CD4-positive, CD25-positive, alpha-beta regulatory T cell (primary cell): ENCODE measurements at regions not wholly inside any gene's neighbourhood (a gene's known extent, or its start where the extent isn't known, plus 50 kb on each side); places are given as distances from the start of the nearest gene placed in this dataset.

Experiments used
- ATAC-seq, 2 donors: fragments of 150-1000 bp; cut with Tn5 transposase; one replicate each; pipeline ENCODE4 v1.10.0; 2021; ENCODE audit warnings: low read depth in 2 of 2, moderate number of reproducible peaks in 2 of 2, moderate library complexity in 1 of 2
- DNase-seq, 3 donors: peaks; one replicate each; pipeline versions ENCODE4 v3.0.0 to v3.0.0-alpha.2; 2012 to 2022; ENCODE audit warnings: mixed read lengths in 1 of 3
- H3K27ac ChIP-seq: one replicate; pipeline ENCODE4 v1.7.0; 2013; ENCODE audit warnings: mild to moderate bottlenecking, low read length; ENCODE audit not compliant: insufficient read depth, poor library complexity, severe bottlenecking
- H3K27me3 ChIP-seq: one replicate; pipeline ENCODE4 v1.7.0; 2013; ENCODE audit warnings: low read length; ENCODE audit not compliant: control insufficient read depth, insufficient read depth
- H3K36me3 ChIP-seq: one replicate; pipeline ENCODE4 v1.7.0; 2013; ENCODE audit warnings: mild to moderate bottlenecking, low read length, moderate library complexity; ENCODE audit not compliant: control insufficient read depth, insufficient read depth
- H3K4me1 ChIP-seq: 2 replicates; pipeline ENCODE4 v1.7.0; 2013; ENCODE audit warnings: mild to moderate bottlenecking, low read length; ENCODE audit not compliant: insufficient read depth, control insufficient read depth, poor library complexity, severe bottlenecking
- H3K4me3 ChIP-seq: one replicate; pipeline ENCODE4 v1.7.0; 2013; ENCODE audit warnings: low read depth, mild to moderate bottlenecking, low read length, moderate library complexity
- H3K9me3 ChIP-seq, 2 experiments: 1 replicate in 1 of 2; 2 replicates in 1 of 2; pipeline ENCODE4 v1.7.0; 2013; ENCODE audit warnings: low read length in 2 of 2, mild to moderate bottlenecking in 1 of 2, moderate library complexity in 1 of 2; ENCODE audit not compliant: control insufficient read depth in 2 of 2
- H3K27ac Mint-ChIP-seq, 3 donors: one replicate each; pipeline ENCODE4 v1.8.0; 2020 to 2022; ENCODE audit warnings: mild to moderate bottlenecking in 3 of 3, mixed read lengths in 3 of 3, moderate library complexity in 2 of 3
- H3K27me3 Mint-ChIP-seq: one replicate; pipeline ENCODE4 v1.8.0; 2022; ENCODE audit warnings: mild to moderate bottlenecking, mixed read lengths
- H3K36me3 Mint-ChIP-seq: one replicate; pipeline ENCODE4 v1.8.0; 2020; ENCODE audit warnings: mixed read lengths
- H3K4me1 Mint-ChIP-seq, 4 donors: one replicate each; pipeline ENCODE4 v1.8.0; 2020 to 2022; ENCODE audit warnings: mixed read lengths in 4 of 4, mild to moderate bottlenecking in 1 of 4
- H3K4me3 Mint-ChIP-seq, 4 donors: one replicate each; pipeline ENCODE4 v1.8.0; 2020 to 2022; ENCODE audit warnings: mild to moderate bottlenecking in 4 of 4, mixed read lengths in 4 of 4, moderate library complexity in 3 of 4
- H3K9me3 Mint-ChIP-seq, 7 donors: one replicate each; pipeline ENCODE4 v1.8.0; 2020 to 2022; ENCODE audit warnings: mixed read lengths in 7 of 7, mild to moderate bottlenecking in 3 of 7, moderate library complexity in 2 of 7

- no peak overlapping the region for H3K27ac Mint-ChIP-seq
- H3K9me3 Mint-ChIP-seq: peaks cover 0 to 40% (median 5%) of the 10 kb centered on the region in 7 donors
- Histone ChIP-seq H3K9me3 (no peaks in the 10 kb centered on the region), H3K36me3 (no peaks in the 10 kb centered on the region), H3K4me1 (no peaks in the 10 kb centered on the region), H3K27me3 (no peaks in the 10 kb centered on the region), H3K4me3 (no peak overlapping the region), H3K27ac (no peak overlapping the region)
- no peaks in the 10 kb centered on the region for H3K27me3 Mint-ChIP-seq
- no peak overlapping the region for H3K4me3 Mint-ChIP-seq
- no peaks in the 10 kb centered on the region for H3K36me3 Mint-ChIP-seq
- ATAC-seq (no peak), DNase-seq (no peak)
- H3K4me1 Mint-ChIP-seq: no peaks in the 10 kb centered on the region
These were observed 1064.0 kb upstream of the SEMA6A start for GRCh38 chr5:117638581-117638980.

- Mint-ChIP-seq H3K4me1 (no peaks in the 10 kb centered on the region), H3K27ac (no peak overlapping the region)
These were observed 1058.5 kb upstream of the SEMA6A start for GRCh38 chr5:117633093-117633492.

GRCh38 chr5:117624201-117624600 is 1049.6 kb upstream of the SEMA6A start:
- no peaks in the 10 kb centered on the region for H3K36me3 ChIP-seq
- Mint-ChIP-seq H3K9me3 (peaks cover 0 to 12% (median 4%) of the 10 kb centered on the region in 7 donors), H3K4me1 (no peaks in the 10 kb centered on the region), H3K27ac (no peak overlapping the region), H3K36me3 (no peaks in the 10 kb centered on the region), H3K4me3 (no peak overlapping the region), H3K27me3 (no peaks in the 10 kb centered on the region)
- no peaks in the 10 kb centered on the region for H3K9me3 ChIP-seq
- no peak for ATAC-seq
- H3K27ac ChIP-seq: no peak overlapping the region
- no peaks in the 10 kb centered on the region for H3K27me3 ChIP-seq
- H3K4me3 ChIP-seq: no peak overlapping the region
- DNase-seq: no peak
- H3K4me1 ChIP-seq: no peaks in the 10 kb centered on the region

More at GRCh38 chr5:117633093-117633492, 1058.5 kb upstream of the SEMA6A start:
- no peaks in the 10 kb centered on the region for H3K27me3 Mint-ChIP-seq
- Histone ChIP-seq H3K4me1 (no peaks in the 10 kb centered on the region), H3K9me3 (no peaks in the 10 kb centered on the region), H3K27me3 (no peaks in the 10 kb centered on the region), H3K27ac (no peak overlapping the region), H3K36me3 (no peaks in the 10 kb centered on the region), H3K4me3 (no peak overlapping the region)
- DNase-seq (no peak), ATAC-seq (no peak)
- no peaks in the 10 kb centered on the region for H3K36me3 Mint-ChIP-seq
- no peak overlapping the region for H3K4me3 Mint-ChIP-seq
- H3K9me3 Mint-ChIP-seq: peaks cover 0 to 50% (median 7%) of the 10 kb centered on the region in 7 donors

- no peak for ATAC-seq
- no peaks in the 10 kb centered on the region for H3K9me3 ChIP-seq
These were observed 1048.6 kb upstream of the SEMA6A start for GRCh38 chr5:117623042-117623805.

GRCh38 chr5:117621921-117622320 is 1047.3 kb upstream of the SEMA6A start:
- Histone ChIP-seq H3K9me3 (no peaks in the 10 kb centered on the region), H3K4me3 (no peak overlapping the region), H3K4me1 (no peaks in the 10 kb centered on the region), H3K27me3 (no peaks in the 10 kb centered on the region), H3K27ac (no peak overlapping the region), H3K36me3 (no peaks in the 10 kb centered on the region)
- DNase-seq (no peak), ATAC-seq (no peak)
- Mint-ChIP-seq H3K36me3 (no peaks in the 10 kb centered on the region), H3K9me3 (peaks cover 2 to 17% (median 6%) of the 10 kb centered on the region in 7 donors), H3K27me3 (no peaks in the 10 kb centered on the region), H3K27ac (no peak overlapping the region), H3K4me3 (no peak overlapping the region), H3K4me1 (no peaks in the 10 kb centered on the region)

More at GRCh38 chr5:117623042-117623805, 1048.6 kb upstream of the SEMA6A start:
- no peaks in the 10 kb centered on the region for H3K36me3 ChIP-seq
- Mint-ChIP-seq H3K9me3 (peaks cover 2 to 14% (median 6%) of the 10 kb centered on the region in 7 donors), H3K4me3 (no peak overlapping the region), H3K36me3 (no peaks in the 10 kb centered on the region), H3K4me1 (no peaks in the 10 kb centered on the region), H3K27ac (no peak overlapping the region), H3K27me3 (no peaks in the 10 kb centered on the region)
- no peak overlapping the region for H3K27ac ChIP-seq
- H3K4me1 ChIP-seq: no peaks in the 10 kb centered on the region
- DNase-seq: no peak
- H3K27me3 ChIP-seq: no peaks in the 10 kb centered on the region
- no peak overlapping the region for H3K4me3 ChIP-seq

- H3K36me3 ChIP-seq: no peaks in the 10 kb centered on the region
- Mint-ChIP-seq H3K4me1 (no peaks in the 10 kb centered on the region), H3K36me3 (no peaks in the 10 kb centered on the region), H3K4me3 (no peak overlapping the region), H3K27ac (no peak overlapping the region), H3K9me3 (peaks cover 0 to 13% (median 4%) of the 10 kb centered on the region in 7 donors), H3K27me3 (no peaks in the 10 kb centered on the region)
- ATAC-seq (no peak), DNase-seq (no peak)
- H3K9me3 ChIP-seq: no peaks in the 10 kb centered on the region
- H3K4me3 ChIP-seq: no peak overlapping the region
- H3K27ac ChIP-seq: no peak overlapping the region
- no peaks in the 10 kb centered on the region for H3K4me1 ChIP-seq
- H3K27me3 ChIP-seq: no peaks in the 10 kb centered on the region
These were observed 1040.6 kb upstream of the SEMA6A start for GRCh38 chr5:117615226-117615625.

GRCh38 chr5:117614408-117614807 is 1039.8 kb upstream of the SEMA6A start:
- Histone ChIP-seq H3K4me1 (no peaks in the 10 kb centered on the region), H3K27ac (no peak overlapping the region), H3K4me3 (no peak overlapping the region), H3K9me3 (no peaks in the 10 kb centered on the region), H3K27me3 (no peaks in the 10 kb centered on the region), H3K36me3 (no peaks in the 10 kb centered on the region)
- peaks cover 0 to 21% (median 8%) of the 10 kb centered on the region in 7 donors for H3K9me3 Mint-ChIP-seq
- H3K27me3 Mint-ChIP-seq: no peaks in the 10 kb centered on the region
- H3K36me3 Mint-ChIP-seq: no peaks in the 10 kb centered on the region
- H3K4me3 Mint-ChIP-seq: no peak overlapping the region
- ATAC-seq (no peak), DNase-seq (no peak)
- no peak overlapping the region for H3K27ac Mint-ChIP-seq
- no peaks in the 10 kb centered on the region for H3K4me1 Mint-ChIP-seq

GRCh38 chr5:117604845-117605244 is 1030.2 kb upstream of the SEMA6A start:
- Mint-ChIP-seq H3K36me3 (no peaks in the 10 kb centered on the region), H3K4me1 (no peaks in the 10 kb centered on the region), H3K4me3 (no peak overlapping the region), H3K27ac (no peak overlapping the region), H3K9me3 (peaks cover 0 to 10% (median 5%) of the 10 kb centered on the region in 7 donors), H3K27me3 (no peaks in the 10 kb centered on the region)
- H3K4me3 ChIP-seq: no peak overlapping the region
- ATAC-seq (no peak), DNase-seq (no peak)
- no peaks in the 10 kb centered on the region for H3K4me1 ChIP-seq
- H3K36me3 ChIP-seq: no peaks in the 10 kb centered on the region
- H3K9me3 ChIP-seq: no peaks in the 10 kb centered on the region
- no peak overlapping the region for H3K27ac ChIP-seq
- no peaks in the 10 kb centered on the region for H3K27me3 ChIP-seq
